ENCODE measurements at regions not wholly inside any gene's neighbourhood (a gene's known extent, or its start where the extent isn't known, plus 50 kb on each side); places are given as distances from the start of the nearest gene placed in this dataset.

GRCh38 chr10:123427165-123427786, 238.9 kb upstream of the GPR26 start:
- Histone ChIP-seq H3K4me3 (replicated peaks in 1 of 3; ENCODE audit: insufficient read depth in 1 of 3, low read depth in 1 of 3, low read length in 3 of 3) (no peak overlapping the region), H3K36me3 (ENCODE audit: control insufficient read depth in 2 of 2, extremely low read depth in 1 of 2, insufficient read depth in 2 of 2, low read length in 2 of 2) (no peaks in the 10 kb centered on the region), H3K9me3 (replicated peaks; ENCODE audit: control insufficient read depth, insufficient read depth, low read length) (no peaks in the 10 kb centered on the region), H3K9me1 (replicated peaks; ENCODE audit: control insufficient read depth, extremely low read depth, insufficient read depth, low read length) (no peaks in the 10 kb centered on the region), H2AFZ (ENCODE audit: low read depth, low read length) (no peak overlapping the region), H3K27me3 (ENCODE audit: control insufficient read depth in 2 of 2, insufficient read depth in 2 of 2, low read length in 2 of 2) (no peaks in the 10 kb centered on the region), H4K20me1 (replicated peaks; ENCODE audit: control insufficient read depth, extremely low read depth, insufficient read depth, low read length) (no peaks in the 10 kb centered on the region), H3K79me2 (ENCODE audit: control insufficient read depth, insufficient read depth, low read length) (no peaks in the 10 kb centered on the region), H3K4me1 (ENCODE audit: control insufficient read depth, extremely low read depth, insufficient read depth, low read length) (no peaks in the 10 kb centered on the region), H3K27ac (ENCODE audit: insufficient read depth, low read depth, low read length) (no peak overlapping the region), H3K4me2 (ENCODE audit: insufficient read depth, low read length) (no peak overlapping the region), H3K9ac (replicated peaks; ENCODE audit: extremely low read depth, insufficient read depth, low read length) (no peak overlapping the region)
- dilution Hi-C loops (cut with MboI; ENCODE audit: extremely low pct_ligation_motif_present, low sequenced_read_pairs): no loop called here
- DNase-seq (ENCODE audit: low read depth, low spot score) (no peak), FAIRE-seq (no peak)
- intact Hi-C loops (cut with micrococcal nuclease): no loop called here
- CTCF ChIA-PET: no interaction called here
- TF ChIP-seq POLR2A (IDR thresholded peaks at IDR 0.05; ENCODE audit: low read depth, low read length) (no peak), CTCF (IDR thresholded peaks at IDR 0.05; ENCODE audit: extremely low read depth in 1 of 2, insufficient read depth in 1 of 2, low read depth in 1 of 2, low read length in 2 of 2) (no peak), JUN (IDR thresholded peaks at IDR 0.05; ENCODE audit: borderline replicate concordance, insufficient read depth, insufficient read length, low read depth) (no peak), EZH2 (IDR thresholded peaks at IDR 0.05; ENCODE audit: borderline replicate concordance, low read depth, low read length, severe bottlenecking) (no peak), MYC (IDR thresholded peaks at IDR 0.05; ENCODE audit: low read depth, low read length) (no peak), GATA2 (IDR thresholded peaks at IDR 0.05; ENCODE audit: insufficient read depth, insufficient read length, low read depth, low read length) (no peak)
- POLR2A ChIA-PET: interaction anchor here (0.6 kb wide), 1 partner anchor 215 kb away, joined by 5 read pairs; no protein-coding TSS in a partner anchor
- BruUV-seq (replicated peaks): no TSS peak

- Histone ChIP-seq H3K9me1 (replicated peaks; ENCODE audit: control insufficient read depth, extremely low read depth, insufficient read depth, low read length) (no peaks in the 10 kb centered on the region), H3K4me1 (ENCODE audit: control insufficient read depth, extremely low read depth, insufficient read depth, low read length) (no peaks in the 10 kb centered on the region), H3K4me2 (ENCODE audit: insufficient read depth, low read length) (no peak overlapping the region), H3K27ac (ENCODE audit: insufficient read depth, low read depth, low read length) (no peak overlapping the region), H4K20me1 (replicated peaks; ENCODE audit: control insufficient read depth, extremely low read depth, insufficient read depth, low read length) (no peaks in the 10 kb centered on the region), H3K9ac (replicated peaks; ENCODE audit: extremely low read depth, insufficient read depth, low read length) (no peak overlapping the region), H3K9me3 (replicated peaks; ENCODE audit: control insufficient read depth, insufficient read depth, low read length) (no peaks in the 10 kb centered on the region), H2AFZ (ENCODE audit: low read depth, low read length) (no peak overlapping the region), H3K79me2 (ENCODE audit: control insufficient read depth, insufficient read depth, low read length) (no peaks in the 10 kb centered on the region), H3K4me3 (replicated peaks in 1 of 3; ENCODE audit: insufficient read depth in 1 of 3, low read depth in 1 of 3, low read length in 3 of 3) (no peak overlapping the region), H3K27me3 (ENCODE audit: control insufficient read depth in 2 of 2, insufficient read depth in 2 of 2, low read length in 2 of 2) (no peaks in the 10 kb centered on the region), H3K36me3 (ENCODE audit: control insufficient read depth in 2 of 2, extremely low read depth in 1 of 2, insufficient read depth in 2 of 2, low read length in 2 of 2) (no peaks in the 10 kb centered on the region)
- POLR2A ChIA-PET: no interaction called here
- BruUV-seq (replicated peaks): no TSS peak
- intact Hi-C loops (cut with micrococcal nuclease): no loop called here
- no peak for TF ChIP-seq FOS (IDR thresholded peaks at IDR 0.05; ENCODE audit: borderline replicate concordance, insufficient read depth, low read length)
- TF ChIP-seq POLR2A (IDR thresholded peaks at IDR 0.05; ENCODE audit: low read depth, low read length): no peak
- no peak for TF ChIP-seq CTCF (IDR thresholded peaks at IDR 0.05; ENCODE audit: extremely low read depth in 1 of 2, insufficient read depth in 1 of 2, low read depth in 1 of 2, low read length in 2 of 2)
- no peak for TF ChIP-seq MYC (IDR thresholded peaks at IDR 0.05; ENCODE audit: low read depth, low read length)
- no peak for TF ChIP-seq EZH2 (IDR thresholded peaks at IDR 0.05; ENCODE audit: borderline replicate concordance, low read depth, low read length, severe bottlenecking)
- TF ChIP-seq GATA2 (IDR thresholded peaks at IDR 0.05; ENCODE audit: insufficient read depth, insufficient read length, low read depth, low read length): no peak
- TF ChIP-seq JUN (IDR thresholded peaks at IDR 0.05; ENCODE audit: borderline replicate concordance, insufficient read depth, insufficient read length, low read depth): no peak
- TF ChIP-seq POLR2AphosphoS5 (IDR thresholded peaks at IDR 0.05; ENCODE audit: insufficient read depth, low read depth, low read length): no peak
- TF ChIP-seq, protein P1, sequence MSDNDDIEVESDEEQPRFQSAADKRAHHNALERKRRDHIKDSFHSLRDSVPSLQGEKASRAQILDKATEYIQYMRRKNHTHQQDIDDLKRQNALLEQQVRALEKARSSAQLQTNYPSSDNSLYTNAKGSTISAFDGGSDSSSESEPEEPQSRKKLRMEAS (IDR thresholded peaks at IDR 0.05; ENCODE audit: insufficient read depth, insufficient read length): no peak
- FAIRE-seq: no peak
- CTCF ChIA-PET: interaction anchor here (1.0 kb wide), 1 partner anchor 24 kb away, joined by 3 read pairs; no protein-coding TSS in a partner anchor
- DNase-seq (ENCODE audit: low read depth, low spot score): no peak
- dilution Hi-C loops (cut with MboI; ENCODE audit: extremely low pct_ligation_motif_present, low sequenced_read_pairs): no loop called here
These were observed 237.8 kb upstream of the GPR26 start for GRCh38 chr10:123428391-123428790.
